Fibroblast of lung (primary cell): ENCODE measurements at regions not wholly inside any gene's neighbourhood (a gene's known extent, or its start where the extent isn't known, plus 50 kb on each side); places are given as distances from the start of the nearest gene placed in this dataset.

Source experiments
- DNase-seq, 2 donors: peaks; one replicate each; pipeline versions ENCODE4 v3.0.0 to v3.0.0-alpha.2; 2010; ENCODE audit warnings: low read depth in 2 of 2
- H2AFZ ChIP-seq: 2 replicates; pipeline ENCODE4 v1.5.1; 2012; ENCODE audit warnings: low read length, control low read depth, inconsistent platforms
- H3K27ac ChIP-seq: 2 replicates; pipeline ENCODE4 v1.5.1; 2011; ENCODE audit warnings: low read length, control low read depth; ENCODE audit not compliant: insufficient read depth
- H3K27me3 ChIP-seq: 2 replicates; pipeline ENCODE4 v1.5.1; 2011; ENCODE audit warnings: mild to moderate bottlenecking, low read length; ENCODE audit not compliant: control insufficient read depth, insufficient read depth
- H3K36me3 ChIP-seq: 2 replicates; pipeline ENCODE4 v1.5.1; 2011; ENCODE audit warnings: low read length; ENCODE audit not compliant: control insufficient read depth, insufficient read depth
- H3K4me1 ChIP-seq: 2 replicates; pipeline ENCODE4 v1.5.1; 2011; ENCODE audit warnings: low read length; ENCODE audit not compliant: control insufficient read depth, insufficient read depth; ENCODE audit errors: extremely low read depth
- H3K4me2 ChIP-seq: 2 replicates; pipeline ENCODE4 v1.5.1; 2011; ENCODE audit warnings: low read length, control low read depth; ENCODE audit not compliant: insufficient read depth; ENCODE audit errors: extremely low read depth
- H3K4me3 ChIP-seq, 4 experiments: fragments of 200-600 bp in 1 of 4; sonication (generic) in 1 of 4; replicated peaks in 1 of 4; 2 replicates each; pipeline ENCODE4 v1.5.1; 2011 to 2016; ENCODE audit warnings: low read length in 4 of 4, low read depth in 3 of 4, mild to moderate bottlenecking in 3 of 4, control low read depth in 2 of 4, inconsistent platforms in 1 of 4, mixed read lengths in 1 of 4; ENCODE audit not compliant: insufficient read depth in 1 of 4; ENCODE audit errors: control extremely low read depth in 1 of 4
- H3K79me2 ChIP-seq: 2 replicates; pipeline ENCODE4 v1.5.1; 2012; ENCODE audit warnings: mild to moderate bottlenecking, low read length, inconsistent platforms; ENCODE audit not compliant: control insufficient read depth, insufficient read depth
- H3K9ac ChIP-seq: 2 replicates; pipeline ENCODE4 v1.5.1; 2011; ENCODE audit warnings: mild to moderate bottlenecking, low read length, control low read depth; ENCODE audit not compliant: insufficient read depth
- H3K9me3 ChIP-seq: 2 replicates; pipeline ENCODE4 v1.5.1; 2012; ENCODE audit warnings: low read depth, low read length; ENCODE audit not compliant: control insufficient read depth, insufficient read depth
- H4K20me1 ChIP-seq: 2 replicates; pipeline ENCODE4 v1.5.1; 2011; ENCODE audit warnings: low read length; ENCODE audit not compliant: control insufficient read depth, insufficient read depth; ENCODE audit errors: extremely low read depth
- EZH2 ChIP-seq: IDR thresholded peaks from 2 replicates; pipeline ENCODE4 v1.5.1; 2012; ENCODE audit warnings: low read length, control low read depth, mild to moderate bottlenecking; ENCODE audit errors: missing control alignments
- TF ChIP-seq, protein P1 (sequence below), 2 donors: IDR thresholded peaks in 1 of 2; conservative IDR thresholded peaks in 1 of 2; 1 replicate in 1 of 2; 2 replicates in 1 of 2; pipeline ENCODE4 v1.5.1; 2011 to 2012; ENCODE audit warnings: low read length in 2 of 2, control low read depth in 1 of 2, inconsistent platforms in 1 of 2, low read depth in 1 of 2, mild to moderate bottlenecking in 1 of 2

DNA sequence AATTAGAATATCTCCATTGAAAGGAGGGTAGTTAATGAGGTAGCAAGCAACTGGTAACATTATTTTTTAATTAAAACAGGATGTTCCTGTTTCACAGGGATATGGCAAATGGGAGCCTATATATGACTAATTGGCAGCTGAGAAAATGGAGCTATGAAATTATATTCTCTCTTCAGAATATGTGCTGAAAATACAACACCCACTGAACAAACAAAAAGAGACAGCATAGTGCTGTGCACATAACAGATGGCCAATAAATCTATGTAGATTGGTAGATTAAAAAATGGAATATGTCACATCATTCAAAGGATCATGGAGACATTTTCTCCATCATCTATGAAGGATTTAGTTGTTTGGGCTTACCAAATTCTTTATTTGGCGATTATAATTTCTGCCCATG lies 362.0 kb downstream of the GPR37 start:
- Histone ChIP-seq H3K27ac (no peak overlapping the region), H3K9ac (no peak overlapping the region), H2AFZ (no peak overlapping the region), H3K4me1 (no peaks in the 10 kb centered on the region), H4K20me1 (no peaks in the 10 kb centered on the region), H3K36me3 (no peaks in the 10 kb centered on the region), H3K27me3 (no peaks in the 10 kb centered on the region), H3K4me3 (no peak overlapping the region), H3K79me2 (no peaks in the 10 kb centered on the region), H3K4me2 (no peak overlapping the region), H3K9me3 (no peaks in the 10 kb centered on the region)
- TF ChIP-seq, protein P1, sequence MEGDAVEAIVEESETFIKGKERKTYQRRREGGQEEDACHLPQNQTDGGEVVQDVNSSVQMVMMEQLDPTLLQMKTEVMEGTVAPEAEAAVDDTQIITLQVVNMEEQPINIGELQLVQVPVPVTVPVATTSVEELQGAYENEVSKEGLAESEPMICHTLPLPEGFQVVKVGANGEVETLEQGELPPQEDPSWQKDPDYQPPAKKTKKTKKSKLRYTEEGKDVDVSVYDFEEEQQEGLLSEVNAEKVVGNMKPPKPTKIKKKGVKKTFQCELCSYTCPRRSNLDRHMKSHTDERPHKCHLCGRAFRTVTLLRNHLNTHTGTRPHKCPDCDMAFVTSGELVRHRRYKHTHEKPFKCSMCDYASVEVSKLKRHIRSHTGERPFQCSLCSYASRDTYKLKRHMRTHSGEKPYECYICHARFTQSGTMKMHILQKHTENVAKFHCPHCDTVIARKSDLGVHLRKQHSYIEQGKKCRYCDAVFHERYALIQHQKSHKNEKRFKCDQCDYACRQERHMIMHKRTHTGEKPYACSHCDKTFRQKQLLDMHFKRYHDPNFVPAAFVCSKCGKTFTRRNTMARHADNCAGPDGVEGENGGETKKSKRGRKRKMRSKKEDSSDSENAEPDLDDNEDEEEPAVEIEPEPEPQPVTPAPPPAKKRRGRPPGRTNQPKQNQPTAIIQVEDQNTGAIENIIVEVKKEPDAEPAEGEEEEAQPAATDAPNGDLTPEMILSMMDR (conservative IDR thresholded peaks at IDR 0.05 in 1 of 2, IDR thresholded peaks at IDR 0.05 in 1 of 2; ENCODE audit: low read depth in 1 of 2, low read length in 2 of 2) = no peak
- TF ChIP-seq EZH2 = no peak
- DNase-seq = no peak

DNA sequence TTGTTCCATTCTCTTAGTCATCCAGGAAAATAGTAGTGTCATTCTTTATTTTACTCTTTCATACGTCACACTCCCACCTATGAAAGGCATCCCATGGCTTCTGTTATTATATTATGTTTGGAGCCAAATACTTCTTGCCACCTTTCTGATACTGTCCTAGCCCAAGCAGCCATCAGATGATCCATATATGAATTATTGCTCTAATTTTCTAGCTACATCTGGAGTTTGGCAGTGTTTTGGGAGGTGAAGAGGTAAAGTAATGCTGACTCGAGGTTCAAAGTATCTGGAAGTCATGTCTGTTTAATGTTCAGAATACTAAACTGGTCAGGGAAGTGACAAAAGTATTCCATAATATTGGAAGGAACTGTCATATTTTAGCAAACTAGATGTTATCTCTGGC lies 362.5 kb downstream of the GPR37 start:
- H3K79me2 ChIP-seq = no peaks in the 10 kb centered on the region
- TF ChIP-seq, protein P1 (conservative IDR thresholded peaks at IDR 0.05 in 1 of 2, IDR thresholded peaks at IDR 0.05 in 1 of 2; ENCODE audit: low read depth in 1 of 2, low read length in 2 of 2) = no peak
- no peak for TF ChIP-seq EZH2
- H3K4me3 ChIP-seq = no peak overlapping the region
- H3K9ac ChIP-seq = no peak overlapping the region
- H2AFZ ChIP-seq = no peak overlapping the region
- no peak for DNase-seq
- no peaks in the 10 kb centered on the region for H3K4me1 ChIP-seq
- no peaks in the 10 kb centered on the region for H3K36me3 ChIP-seq
- H3K9me3 ChIP-seq = no peaks in the 10 kb centered on the region
- H3K27me3 ChIP-seq = no peaks in the 10 kb centered on the region
- H3K27ac ChIP-seq = no peak overlapping the region
- no peaks in the 10 kb centered on the region for H4K20me1 ChIP-seq
- H3K4me2 ChIP-seq = no peak overlapping the region

DNA sequence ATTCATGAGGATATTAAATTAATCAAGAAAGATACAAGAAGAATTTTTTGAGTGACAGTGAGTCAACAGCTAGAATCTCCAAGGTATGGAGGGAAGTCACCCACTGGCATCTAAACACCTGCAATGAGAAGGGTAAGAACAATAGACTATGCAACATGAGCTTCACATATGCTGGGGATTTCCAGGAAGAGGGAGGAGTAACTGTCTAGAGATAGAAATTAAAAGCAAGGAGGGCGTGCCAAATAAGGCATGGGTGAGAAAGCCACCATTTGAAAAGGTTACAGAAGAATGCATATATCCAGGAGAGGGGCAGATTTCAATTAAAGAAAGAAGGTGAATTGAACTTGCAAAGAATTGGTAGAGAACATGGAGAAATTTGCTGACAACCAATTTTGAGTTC lies 365.7 kb downstream of the GPR37 start:
- Histone ChIP-seq H3K4me2 (no peak overlapping the region), H3K4me3 (no peak overlapping the region), H3K36me3 (no peaks in the 10 kb centered on the region), H3K79me2 (no peaks in the 10 kb centered on the region), H3K4me1 (no peaks in the 10 kb centered on the region), H3K9ac (no peak overlapping the region), H4K20me1 (no peaks in the 10 kb centered on the region), H3K9me3 (no peaks in the 10 kb centered on the region), H2AFZ (no peak overlapping the region), H3K27me3 (no peaks in the 10 kb centered on the region), H3K27ac (no peak overlapping the region)
- no peak for TF ChIP-seq EZH2
- TF ChIP-seq, protein P1 (conservative IDR thresholded peaks at IDR 0.05 in 1 of 2, IDR thresholded peaks at IDR 0.05 in 1 of 2; ENCODE audit: low read depth in 1 of 2, low read length in 2 of 2) = no peak
- no peak for DNase-seq
